Peyer's patch (tissue), 4 donors: ENCODE measurements at regions not wholly inside any gene's neighbourhood (a gene's known extent, or its start where the extent isn't known, plus 50 kb on each side); places are given as distances from the start of the nearest gene placed in this dataset.

Experiments used
- CTCF ChIP-seq, 6 experiments: fragments of 450-650 bp in 4 of 6; fragments of 200-600 bp in 2 of 6; sonication (generic) in 1 of 6; IDR thresholded peaks; one replicate each; pipeline ENCODE4 v1.5.1; 2017 to 2019; ENCODE audit warnings: antibody characterized with exemption in 6 of 6, mild to moderate bottlenecking in 3 of 6, moderate library complexity in 1 of 6
- POLR2A ChIP-seq, 2 donors: fragments of 450-650 bp; IDR thresholded peaks; one replicate each; pipeline ENCODE4 v1.5.1; 2017; ENCODE audit warnings: antibody characterized with exemption in 2 of 2, mild to moderate bottlenecking in 2 of 2, moderate library complexity in 2 of 2

- no peak for TF ChIP-seq CTCF (IDR thresholded peaks at IDR 0.05)
- no peak for TF ChIP-seq POLR2A (IDR thresholded peaks at IDR 0.05)
These were observed 277.4 kb downstream of the BCL11B start for GRCh38 chr14:98994561-98994960.
